GM12878 (cell line): ENCODE measurements at regions not wholly inside any gene's neighbourhood (a gene's known extent, or its start where the extent isn't known, plus 50 kb on each side); places are given as distances from the start of the nearest gene placed in this dataset.

ENCODE experiments used
- ATAC-seq: fragments of 200-7000 bp; cut with Tn5 transposase; 3 replicates; pipeline ENCODE4 v1.9.1; 2020; ENCODE audit warnings: mild to moderate bottlenecking, moderate library complexity
- BruUV-seq: library from RNA; stranded (reverse); fragments of 400-500 nt; replicated peaks from 2 replicates; lab custom pipeline; 2021; lab: Mats Ljungman, UMichigan
- CTCF ChIA-PET: fragments of 300-600 bp; sonication (Branson Sonifier 250); formaldehyde crosslinking; extraction: SDS; loops from one replicate; lab custom pipeline; 2021; ENCODE audit warnings: inconsistent platforms; lab: Yijun Ruan, JAX
- POLR2A ChIA-PET: fragments of 350-600 bp; formaldehyde crosslinking; extraction: SDS; loops from one replicate; lab custom pipeline; 2021; ENCODE audit warnings: inconsistent platforms; lab: Charles Lee
- RAD21 ChIA-PET: fragments of 300-600 bp; sonication (Branson Sonifier 250); formaldehyde crosslinking; loops from one replicate; lab custom pipeline; 2023; ENCODE audit warnings: antibody characterized with exemption; ENCODE audit not compliant: unreplicated experiment; lab: Charles Lee
- SMC1A ChIA-PET: fragments of 300-600 bp; sonication (Branson Sonifier 250); formaldehyde crosslinking; loops from one replicate; lab custom pipeline; 2023; ENCODE audit not compliant: unreplicated experiment, uncharacterized antibody; lab: Charles Lee
- DNase-seq: peaks from one replicate; pipeline ENCODE4 v3.0.0-alpha.2; 2011; ENCODE audit warnings: low read depth, low spot score
- FAIRE-seq: peaks from 3 replicates; lab custom pipeline; 2011; peaks lifted over from hg19 to GRCh38; lab: Jason Lieb, UNC
- H2AFZ ChIP-seq: 2 replicates; pipeline ENCODE4 v1.6.0; 2011; ENCODE audit warnings: low read depth, low read length, control low read depth; ENCODE audit not compliant: control insufficient read depth
- H3K27ac ChIP-seq: 2 replicates; pipeline ENCODE4 v1.5.1; 2011; ENCODE audit warnings: control low read depth; ENCODE audit not compliant: control insufficient read depth, insufficient read depth
- H3K27me3 ChIP-seq, 2 experiments: replicated peaks in 1 of 2; 2 replicates each; pipeline versions ENCODE4 v1.6.0 to v1.6.1; 2011; ENCODE audit warnings: low read length in 1 of 2; ENCODE audit not compliant: control insufficient read depth in 2 of 2, insufficient read depth in 2 of 2
- H3K36me3 ChIP-seq, 2 experiments: 2 replicates each; pipeline ENCODE4 v1.5.1; 2011; ENCODE audit warnings: low read length in 1 of 2; ENCODE audit not compliant: control insufficient read depth in 2 of 2, insufficient read depth in 2 of 2
- H3K4me1 ChIP-seq: 2 replicates; pipeline ENCODE4 v1.6.1; 2011; ENCODE audit warnings: mild to moderate bottlenecking, low read length, moderate library complexity, mixed read lengths; ENCODE audit not compliant: control insufficient read depth, insufficient read depth
- H3K4me2 ChIP-seq: 2 replicates; pipeline ENCODE4 v1.6.0; 2011; ENCODE audit warnings: control low read depth; ENCODE audit not compliant: control insufficient read depth, insufficient read depth
- H3K4me3 ChIP-seq: fragments of 200-600 bp; sonication (generic); 2 replicates; pipeline ENCODE4 v1.5.1; 2016
- H3K79me2 ChIP-seq: 2 replicates; pipeline ENCODE4 v1.6.0; 2011; ENCODE audit warnings: low read length; ENCODE audit not compliant: control insufficient read depth, insufficient read depth
- H3K9ac ChIP-seq: 2 replicates; pipeline ENCODE4 v1.8.0; 2011; ENCODE audit warnings: low read length, control low read depth, mixed read lengths; ENCODE audit not compliant: control insufficient read depth, insufficient read depth
- H3K9me3 ChIP-seq: replicated peaks from 3 replicates; pipeline ENCODE4 v1.5.1; 2011; ENCODE audit warnings: mild to moderate bottlenecking, low read length; ENCODE audit not compliant: control insufficient read depth, insufficient read depth
- H4K20me1 ChIP-seq: 2 replicates; pipeline ENCODE4 v1.6.0; 2011; ENCODE audit not compliant: control insufficient read depth, insufficient read depth
- BHLHE40 ChIP-seq, 2 experiments: fragments of 450-650 bp in 1 of 2; IDR thresholded peaks; 2 replicates each; pipeline ENCODE4 v1.6.1; 2011 to 2017; ENCODE audit warnings: low read depth in 2 of 2, borderline replicate concordance in 1 of 2, improper control_type of control experiment in 1 of 2, low read length in 1 of 2, mild to moderate bottlenecking in 1 of 2
- CREM ChIP-seq: IDR thresholded peaks from 2 replicates; pipeline ENCODE4 v1.6.1; 2014; ENCODE audit warnings: antibody characterized with exemption, low read depth
- E2F4 ChIP-seq: IDR thresholded peaks from 2 replicates; pipeline ENCODE4 v1.6.1; 2012; ENCODE audit warnings: low read depth, low read length, improper control_type of control experiment
- MTA2 ChIP-seq: fragments of 450-650 bp; IDR thresholded peaks from 2 replicates; pipeline ENCODE4 v1.6.1; 2016; ENCODE audit warnings: low read depth, mild to moderate bottlenecking, moderate library complexity
- MTA3 ChIP-seq: IDR thresholded peaks from 2 replicates; pipeline ENCODE4 v1.6.1; 2012; ENCODE audit warnings: low read length, inconsistent platforms, borderline replicate concordance
- NR2F1 ChIP-seq: fragments of 450-650 bp; conservative IDR thresholded peaks from 2 replicates; pipeline ENCODE4 v1.6.1; 2017; ENCODE audit warnings: mild to moderate bottlenecking
- POLR2AphosphoS2 ChIP-seq: IDR thresholded peaks from 2 replicates; pipeline ENCODE4 v1.6.1; 2011; ENCODE audit warnings: low read depth, mild to moderate bottlenecking, low read length, improper control_type of control experiment, moderate library complexity
- POLR2AphosphoS5 ChIP-seq: IDR thresholded peaks from 2 replicates; pipeline ENCODE4 v1.6.1; 2011; ENCODE audit warnings: mild to moderate bottlenecking, low read length, inconsistent platforms
- RB1 ChIP-seq: fragments of 450-650 bp; formaldehyde crosslinking; IDR thresholded peaks from 2 replicates; pipeline ENCODE4 v1.6.1; 2017; ENCODE audit warnings: mild to moderate bottlenecking, borderline replicate concordance
- TCF7 ChIP-seq: IDR thresholded peaks from 2 replicates; pipeline ENCODE4 v1.6.1; 2014; ENCODE audit warnings: antibody characterized with exemption, borderline replicate concordance
- WGBS: methylation state at CpG from one replicate; pipeline ENCODE4 v1.1.6; 2016; ENCODE audit warnings: low lambda C conversion rate; ENCODE audit not compliant: insufficient replicate concordance, insufficient coverage; ENCODE audit errors: missing lambda C conversion rate; 5-methylcytosine and 5-hydroxymethylcytosine counted together
- in situ Hi-C: fragments of 300-500 bp; cut with MboI; formaldehyde crosslinking; loops from 9 replicates; pipeline ENCODE4 v1.14.3; 2018; ENCODE audit warnings: mixed read lengths
- intact Hi-C: fragments of 100-400 bp; cut with micrococcal nuclease; formaldehyde crosslinking; loops from one replicate; pipeline ENCODE4 v1.14.2; 2022; ENCODE audit not compliant: unreplicated experiment

GRCh38 chr2:116922414-116922813, 892.1 kb upstream of the DDX18 start:
- in situ Hi-C loops: no loop called here
- Histone ChIP-seq H3K9ac (no peak overlapping the region), H3K79me2 (no peaks in the 10 kb centered on the region), H2AFZ (no peak overlapping the region), H3K27ac (no peak overlapping the region), H4K20me1 (no peaks in the 10 kb centered on the region), H3K36me3 (no peaks in the 10 kb centered on the region), H3K27me3 (no peaks in the 10 kb centered on the region), H3K4me2 (no peak overlapping the region), H3K4me1 (no peaks in the 10 kb centered on the region), H3K4me3 (no peak overlapping the region), H3K9me3 (no peaks in the 10 kb centered on the region)
- BruUV-seq: no TSS peak
- TF ChIP-seq POLR2AphosphoS2: no peak
- TF ChIP-seq MTA3: no peak
- TF ChIP-seq CREM: no peak
- TF ChIP-seq TCF7: no peak
- TF ChIP-seq RB1: no peak
- TF ChIP-seq BHLHE40 (IDR thresholded peaks at IDR 0.05; ENCODE audit: borderline replicate concordance in 1 of 2, low read depth in 2 of 2, low read length in 1 of 2): no peak
- no peak for TF ChIP-seq POLR2AphosphoS5
- TF ChIP-seq E2F4: no peak
- TF ChIP-seq MTA2: no peak
- no peak for TF ChIP-seq NR2F1
- 2% methylated on average over 2 of the region's 2 CpGs for WGBS
- intact Hi-C loops: no loop called here
- ChIA-PET RAD21 (no interaction called here), POLR2A (no interaction called here), SMC1A (interaction anchor here (0.6 kb wide), 1 partner anchor 9 kb away, joined by 3 read pairs; no protein-coding TSS in a partner anchor), CTCF (no interaction called here)
- DNase-seq: no peak
- no peak for ATAC-seq
- FAIRE-seq: no peak
